Activated naive CD8-positive, alpha-beta T cell treated with anti-CD3 and anti-CD28 coated beads, Interleukin-2, amount 50 U/mL, for 24 hours (primary cell): ENCODE measurements at regions not wholly inside any gene's neighbourhood (a gene's known extent, or its start where the extent isn't known, plus 50 kb on each side); places are given as distances from the start of the nearest gene placed in this dataset.
"Not testable (repeated sequence)": the region's sequence is repeated elsewhere in the genome, so short reads cannot be mapped to it uniquely, and the experiment has no call there.

Experiments used
- ATAC-seq: fragments of 150-1000 bp; cut with Tn5 transposase; one replicate; pipeline ENCODE4 v1.10.0; 2021
- DNase-seq: peaks from one replicate; pipeline ENCODE4 v3.0.0; 2021
- H3K27ac Mint-ChIP-seq: one replicate; pipeline ENCODE4 v1.8.0; 2021; ENCODE audit warnings: mild to moderate bottlenecking, mixed read lengths
- H3K27me3 Mint-ChIP-seq: one replicate; pipeline ENCODE4 v1.8.0; 2021; ENCODE audit warnings: mixed read lengths
- H3K36me3 Mint-ChIP-seq: one replicate; pipeline ENCODE4 v1.8.0; 2021; ENCODE audit warnings: low read depth, mixed read lengths
- H3K4me1 Mint-ChIP-seq: one replicate; pipeline ENCODE4 v1.8.0; 2021; ENCODE audit warnings: mixed read lengths
- H3K4me3 Mint-ChIP-seq: one replicate; pipeline ENCODE4 v1.8.0; 2021; ENCODE audit warnings: mild to moderate bottlenecking, moderate library complexity, mixed read lengths
- H3K9me3 Mint-ChIP-seq: one replicate; pipeline ENCODE4 v1.8.0; 2021; ENCODE audit warnings: mixed read lengths

DNA sequence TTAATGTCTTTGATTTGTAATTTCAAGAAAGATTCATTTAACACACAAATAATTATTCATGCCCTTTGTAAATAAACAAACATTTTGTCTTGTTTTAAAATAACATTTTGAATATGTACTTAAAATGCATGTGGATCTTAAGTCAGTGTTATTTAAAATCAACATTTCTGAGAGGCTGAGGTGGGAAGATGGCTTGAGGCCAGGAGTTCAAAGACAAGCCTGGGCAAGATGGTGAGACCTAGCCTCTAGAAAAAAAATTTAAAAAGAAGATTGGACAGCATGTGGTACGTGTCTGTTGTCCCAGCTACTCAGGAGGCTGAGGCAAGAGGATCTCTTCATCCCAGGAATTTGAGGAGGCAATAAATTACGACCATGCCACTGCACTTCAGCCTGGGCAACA lies 1268.2 kb downstream of the SLITRK1 start:
- no peak overlapping the region for H3K27ac Mint-ChIP-seq
- no peak for ATAC-seq
- H3K27me3 Mint-ChIP-seq, result no peaks in the 10 kb centered on the region
- no peaks in the 10 kb centered on the region for H3K36me3 Mint-ChIP-seq
- H3K4me3 Mint-ChIP-seq, result no peak overlapping the region
- H3K4me1 Mint-ChIP-seq, result no peaks in the 10 kb centered on the region
- H3K9me3 Mint-ChIP-seq, result peaks cover 7% of the 10 kb centered on the region
- no peak for DNase-seq

- no peak overlapping the region for H3K27ac Mint-ChIP-seq
- no peaks in the 10 kb centered on the region for H3K36me3 Mint-ChIP-seq
- no peaks in the 10 kb centered on the region for H3K27me3 Mint-ChIP-seq
- DNase-seq (no peak), ATAC-seq (no peak)
- H3K4me1 Mint-ChIP-seq, result no peaks in the 10 kb centered on the region
- no peak overlapping the region for H3K4me3 Mint-ChIP-seq
- peaks cover 29% of the 10 kb centered on the region for H3K9me3 Mint-ChIP-seq
These were observed 1276.3 kb downstream of the SLITRK1 start for GRCh38 chr13:82606008-82606407.

DNA sequence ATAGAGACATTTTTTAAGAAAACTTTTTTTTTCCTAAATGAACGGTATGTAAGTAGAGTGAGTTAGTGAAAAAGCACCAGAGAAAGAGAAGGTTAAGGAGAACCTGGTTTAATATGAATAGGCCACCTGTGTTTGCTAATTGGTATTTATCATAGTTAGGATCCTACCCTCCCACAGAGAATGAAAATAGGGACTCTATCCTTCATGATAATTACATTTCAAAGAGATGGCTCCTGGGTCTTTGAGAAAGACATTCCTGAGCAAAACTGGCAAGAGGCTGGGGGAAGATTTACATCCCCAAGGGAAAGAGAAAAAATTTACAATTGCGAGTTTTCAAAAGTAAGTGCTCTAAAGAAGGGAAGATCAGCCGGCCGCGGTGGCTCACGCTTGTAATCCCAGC lies 1284.5 kb downstream of the SLITRK1 start:
- no peaks in the 10 kb centered on the region for H3K27me3 Mint-ChIP-seq
- ATAC-seq (no peak), DNase-seq (no peak)
- H3K4me3 Mint-ChIP-seq, result no peak overlapping the region
- H3K9me3 Mint-ChIP-seq, result peaks cover 1% of the 10 kb centered on the region
- no peaks in the 10 kb centered on the region for H3K36me3 Mint-ChIP-seq
- H3K4me1 Mint-ChIP-seq, result no peaks in the 10 kb centered on the region
- H3K27ac Mint-ChIP-seq, result no peak overlapping the region

DNA sequence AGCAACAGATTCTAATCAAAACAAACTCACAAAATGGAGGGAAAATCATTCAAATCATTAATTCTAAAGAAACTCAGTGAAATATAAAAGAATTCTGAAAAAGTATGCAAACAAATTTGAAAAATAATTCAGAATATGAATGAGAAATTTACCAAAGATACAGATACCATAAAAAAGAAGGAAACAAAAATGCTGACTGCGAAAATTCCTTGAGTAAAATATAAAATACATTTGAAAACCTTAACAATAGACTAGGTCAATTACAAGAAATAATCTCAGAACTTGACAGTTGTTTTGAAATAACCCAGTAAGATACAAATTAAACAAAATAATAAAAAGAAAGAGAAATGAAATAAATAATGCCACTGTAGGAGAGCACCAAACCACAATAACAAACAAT lies 1289.0 kb downstream of the SLITRK1 start:
- H3K27ac Mint-ChIP-seq, result no peak overlapping the region
- ATAC-seq, result no peak
- H3K27me3 Mint-ChIP-seq, result no peaks in the 10 kb centered on the region
- no peak overlapping the region for H3K4me3 Mint-ChIP-seq
- H3K9me3 Mint-ChIP-seq, result peaks cover 4% of the 10 kb centered on the region
- H3K36me3 Mint-ChIP-seq, result no peaks in the 10 kb centered on the region
- H3K4me1 Mint-ChIP-seq, result no peaks in the 10 kb centered on the region
- no peak for DNase-seq

GRCh38 chr13:82571653-82572052 lies 1310.6 kb downstream of the SLITRK1 start:
- ATAC-seq (no peak), DNase-seq (no peak)
- no peak overlapping the region for H3K4me3 Mint-ChIP-seq
- H3K4me1 Mint-ChIP-seq, result no peaks in the 10 kb centered on the region
- H3K36me3 Mint-ChIP-seq, result no peaks in the 10 kb centered on the region
- peaks cover 12% of the 10 kb centered on the region for H3K9me3 Mint-ChIP-seq
- no peaks in the 10 kb centered on the region for H3K27me3 Mint-ChIP-seq
- H3K27ac Mint-ChIP-seq, result no peak overlapping the region

DNA sequence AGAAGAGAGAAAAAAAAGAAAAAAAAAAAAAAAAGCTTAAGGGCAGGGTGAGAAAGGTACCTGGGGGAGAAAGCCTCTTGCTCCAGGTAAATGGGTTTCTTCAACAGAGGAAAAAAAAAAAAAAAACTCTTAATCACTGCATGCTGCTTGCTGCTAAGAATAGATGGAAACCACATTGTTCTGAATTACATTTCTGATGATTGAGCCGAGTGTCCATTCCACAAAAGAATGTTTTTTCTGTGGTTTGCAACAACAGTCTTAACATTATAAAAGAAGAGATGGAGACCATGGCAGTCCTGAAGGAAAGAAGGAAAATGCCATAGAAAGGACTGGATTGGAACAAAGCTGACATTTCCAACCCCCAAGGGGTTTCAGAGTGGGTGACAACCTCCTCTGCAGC lies 1312.7 kb downstream of the SLITRK1 start:
- no peaks in the 10 kb centered on the region for H3K4me1 Mint-ChIP-seq
- peaks cover 5% of the 10 kb centered on the region for H3K9me3 Mint-ChIP-seq
- DNase-seq (no peak), ATAC-seq (no peak)
- no peaks in the 10 kb centered on the region for H3K27me3 Mint-ChIP-seq
- H3K27ac Mint-ChIP-seq, result no peak overlapping the region
- H3K4me3 Mint-ChIP-seq, result no peak overlapping the region
- no peaks in the 10 kb centered on the region for H3K36me3 Mint-ChIP-seq

DNA sequence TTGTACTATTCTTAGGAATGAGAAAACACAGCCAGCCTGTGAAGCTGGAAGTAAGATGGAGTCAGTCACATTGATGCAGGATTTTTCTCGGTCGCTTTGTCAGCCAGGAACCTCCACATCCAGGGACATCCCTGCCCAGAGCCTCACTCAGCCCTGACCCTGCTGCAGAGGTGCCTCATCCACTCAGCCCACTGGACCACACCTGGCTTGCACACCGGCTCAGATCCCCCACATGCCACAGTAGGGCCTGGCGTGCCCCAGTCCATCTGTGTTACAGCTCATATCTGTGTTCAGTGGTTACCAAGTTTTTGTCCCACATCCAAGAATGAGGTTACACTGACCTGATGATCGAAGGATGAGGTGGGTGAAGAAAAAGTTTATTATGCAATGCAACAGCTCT lies 1315.4 kb downstream of the SLITRK1 start:
- Mint-ChIP-seq H3K9me3 (peaks cover 5% of the 10 kb centered on the region), H3K36me3 (no peaks in the 10 kb centered on the region), H3K27ac (no peak overlapping the region), H3K4me3 (no peak overlapping the region), H3K27me3 (no peaks in the 10 kb centered on the region), H3K4me1 (no peaks in the 10 kb centered on the region)
- DNase-seq (no peak), ATAC-seq (no peak)

DNA sequence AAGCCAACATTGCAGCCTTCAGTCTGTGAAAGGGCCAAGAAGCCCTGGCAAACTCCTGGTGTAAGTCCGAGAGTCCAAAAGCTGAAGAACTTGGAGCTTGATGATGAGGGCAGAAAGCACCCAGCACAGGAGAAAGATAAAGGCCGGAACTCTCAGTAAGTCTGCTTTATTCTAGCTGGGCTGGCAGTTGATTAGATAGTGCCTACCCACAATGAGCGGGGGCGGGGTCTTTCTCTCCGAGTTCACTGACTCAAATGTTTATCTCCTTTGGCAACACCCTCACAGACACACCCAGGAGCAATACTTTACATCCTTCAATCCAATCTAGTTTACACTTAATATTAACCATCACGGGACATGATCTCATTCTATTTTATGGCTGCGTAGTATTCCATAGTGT lies 1317.1 kb downstream of the SLITRK1 start:
- no peaks in the 10 kb centered on the region for H3K36me3 Mint-ChIP-seq
- H3K4me1 Mint-ChIP-seq, result no peaks in the 10 kb centered on the region
- DNase-seq (no peak), ATAC-seq (no peak)
- H3K27me3 Mint-ChIP-seq, result no peaks in the 10 kb centered on the region
- peaks cover 5% of the 10 kb centered on the region for H3K9me3 Mint-ChIP-seq
- no peak overlapping the region for H3K4me3 Mint-ChIP-seq
- H3K27ac Mint-ChIP-seq, result no peak overlapping the region

GRCh38 chr13:82560889-82561288 lies 1321.4 kb downstream of the SLITRK1 start:
- Mint-ChIP-seq H3K36me3 (no peaks in the 10 kb centered on the region), H3K9me3 (no peaks in the 10 kb centered on the region), H3K27me3 (no peaks in the 10 kb centered on the region), H3K4me1 (no peaks in the 10 kb centered on the region), H3K27ac (no peak overlapping the region), H3K4me3 (no peak overlapping the region)
- no peak for ATAC-seq
- DNase-seq, result no peak

- ATAC-seq, result no peak
- Mint-ChIP-seq H3K27me3 (no peaks in the 10 kb centered on the region), H3K4me3 (no peak overlapping the region), H3K4me1 (no peaks in the 10 kb centered on the region), H3K9me3 (peaks cover 10% of the 10 kb centered on the region), H3K36me3 (no peaks in the 10 kb centered on the region), H3K27ac (no peak overlapping the region)
- no peak for DNase-seq
These were observed 1359.4 kb downstream of the SLITRK1 start for GRCh38 chr13:82522872-82523271.

GRCh38 chr13:82506805-82507414 lies 1375.4 kb downstream of the SLITRK1 start:
- ATAC-seq (no peak), DNase-seq (no peak)
- H3K27ac Mint-ChIP-seq, result no peak overlapping the region
- H3K9me3 Mint-ChIP-seq, result peaks cover 9% of the 10 kb centered on the region
- no peaks in the 10 kb centered on the region for H3K27me3 Mint-ChIP-seq
- H3K36me3 Mint-ChIP-seq, result no peaks in the 10 kb centered on the region
- H3K4me1 Mint-ChIP-seq, result no peaks in the 10 kb centered on the region
- H3K4me3 Mint-ChIP-seq, result no peak overlapping the region

- DNase-seq (no peak), ATAC-seq (no peak)
- Mint-ChIP-seq H3K9me3 (no peaks in the 10 kb centered on the region), H3K4me1 (no peaks in the 10 kb centered on the region), H3K36me3 (no peaks in the 10 kb centered on the region), H3K4me3 (no peak overlapping the region), H3K27ac (no peak overlapping the region), H3K27me3 (no peaks in the 10 kb centered on the region)
These were observed 1380.4 kb downstream of the SLITRK1 start for GRCh38 chr13:82501834-82502233.

- Mint-ChIP-seq H3K36me3 (no peaks in the 10 kb centered on the region), H3K4me1 (no peaks in the 10 kb centered on the region), H3K27ac (no peak overlapping the region), H3K27me3 (no peaks in the 10 kb centered on the region), H3K9me3 (peaks cover 28% of the 10 kb centered on the region), H3K4me3 (no peak overlapping the region)
- DNase-seq (no peak), ATAC-seq (no peak)
These were observed 1401.9 kb downstream of the SLITRK1 start for GRCh38 chr13:82480415-82480814.

DNA sequence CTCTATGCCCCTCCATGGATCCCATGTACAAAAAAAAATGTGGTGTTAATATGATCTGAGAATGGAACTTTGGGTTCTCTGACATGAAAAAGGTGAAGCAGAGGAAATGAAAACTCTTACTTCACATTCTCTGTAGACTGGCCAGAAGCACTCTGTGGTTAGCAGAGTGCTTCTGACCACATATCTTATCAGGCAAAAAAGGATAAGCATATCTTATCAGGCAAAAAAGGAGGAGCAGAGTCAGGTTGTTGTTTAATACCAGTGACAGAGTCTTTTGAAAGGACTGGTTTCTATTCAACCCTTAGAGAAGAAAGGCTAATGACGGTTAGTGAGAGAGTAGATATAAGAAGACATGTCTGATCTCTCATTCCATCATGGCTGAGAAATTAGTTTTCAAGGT lies 1404.8 kb downstream of the SLITRK1 start:
- Mint-ChIP-seq H3K27me3 (no peaks in the 10 kb centered on the region), H3K36me3 (no peaks in the 10 kb centered on the region), H3K9me3 (peaks cover 14% of the 10 kb centered on the region), H3K27ac (no peak overlapping the region), H3K4me3 (no peak overlapping the region), H3K4me1 (no peaks in the 10 kb centered on the region)
- DNase-seq, result no peak
- no peak for ATAC-seq

DNA sequence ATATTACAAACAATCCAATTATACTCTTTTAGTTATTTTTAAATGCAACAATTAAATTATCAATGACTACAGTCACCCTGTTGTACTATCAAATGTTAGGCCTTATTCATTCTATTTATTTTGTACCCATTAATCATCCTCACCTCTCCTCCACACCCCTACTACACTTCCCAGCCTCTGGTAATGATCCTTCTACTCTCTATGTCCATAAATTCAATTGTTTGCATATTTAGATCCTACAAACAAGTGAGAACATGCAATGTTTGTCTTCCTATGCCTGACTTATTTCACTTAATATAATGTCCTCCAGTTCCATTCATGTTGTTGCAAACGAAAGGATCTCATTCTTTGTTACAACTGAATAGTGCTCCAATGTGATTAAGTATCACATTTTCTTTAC lies 1414.6 kb downstream of the SLITRK1 start:
- Mint-ChIP-seq H3K36me3 (no peaks in the 10 kb centered on the region), H3K27me3 (no peaks in the 10 kb centered on the region), H3K4me3 (no peak overlapping the region), H3K4me1 (no peaks in the 10 kb centered on the region), H3K9me3 (peaks cover 22% of the 10 kb centered on the region), H3K27ac (no peak overlapping the region)
- no peak for ATAC-seq
- no peak for DNase-seq

DNA sequence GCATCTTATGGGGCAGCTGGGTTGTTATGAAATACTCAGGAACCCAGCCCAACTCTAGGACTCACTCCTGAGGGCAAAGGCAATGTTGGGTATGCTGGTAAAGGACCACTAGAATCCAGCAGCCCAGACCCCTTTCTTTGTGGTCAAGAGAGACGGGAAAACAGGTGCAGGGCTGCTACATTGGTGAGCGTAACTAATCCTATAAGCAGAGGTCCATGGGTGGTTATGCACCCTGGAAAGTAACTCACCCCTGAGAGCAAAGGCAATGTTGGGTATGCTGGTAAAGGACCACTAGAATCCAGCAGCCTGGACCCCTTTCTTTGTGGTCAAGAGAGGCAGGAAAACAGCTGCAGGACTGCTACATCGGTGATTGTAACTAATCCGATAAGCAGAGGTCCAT lies 1422.7 kb downstream of the SLITRK1 start:
- not testable (repeated sequence) for H3K4me3 Mint-ChIP-seq, ATAC-seq, H3K27ac Mint-ChIP-seq, DNase-seq, H3K4me1 Mint-ChIP-seq, H3K36me3 Mint-ChIP-seq, H3K27me3 Mint-ChIP-seq
- H3K9me3 Mint-ChIP-seq, result peaks cover 20% of the 10 kb centered on the region
